Pulmonary artery endothelial cell (primary cell): ENCODE measurements at regions not wholly inside any gene's neighbourhood (a gene's known extent, or its start where the extent isn't known, plus 50 kb on each side); places are given as distances from the start of the nearest gene placed in this dataset.

Source experiments
- DNase-seq: peaks from one replicate; pipeline ENCODE4 v3.0.0-alpha.2; 2011; ENCODE audit warnings: low read depth, low spot score

GRCh38 chr12:105704787-105705186, 374.3 kb downstream of the C12orf75 start:
- no peak for DNase-seq

- no peak for DNase-seq
Measured at GRCh38 chr12:105705235-105705634, 374.7 kb downstream of the C12orf75 start.

- DNase-seq = peak; percentile 20
Measured at GRCh38 chr12:105705765-105706164, 375.3 kb downstream of the C12orf75 start.

GRCh38 chr12:105706321-105706972, 376.0 kb downstream of the C12orf75 start:
- no peak for DNase-seq

GRCh38 chr12:105706973-105707334, 376.5 kb downstream of the C12orf75 start:
- no peak for DNase-seq

GRCh38 chr12:105713606-105714305, 383.3 kb downstream of the C12orf75 start:
- no peak for DNase-seq

- DNase-seq = no peak
Measured at GRCh38 chr12:105716621-105717020, 386.1 kb downstream of the C12orf75 start.

- no peak for DNase-seq
Measured at GRCh38 chr12:105721051-105721825, 390.7 kb downstream of the C12orf75 start.

GRCh38 chr12:105721891-105722290, 391.4 kb downstream of the C12orf75 start:
- DNase-seq = no peak

GRCh38 chr12:105723066-105723465, 392.6 kb downstream of the C12orf75 start:
- no peak for DNase-seq

- no peak for DNase-seq
Measured at GRCh38 chr12:105723494-105723893, 393.0 kb downstream of the C12orf75 start.

GRCh38 chr12:105724641-105725040, 394.1 kb downstream of the C12orf75 start:
- DNase-seq = no peak

GRCh38 chr12:105725054-105725453, 394.6 kb downstream of the C12orf75 start:
- no peak for DNase-seq

- DNase-seq = no peak
Measured at GRCh38 chr12:105729181-105729771, 398.8 kb downstream of the C12orf75 start.

GRCh38 chr12:105729926-105730325, 399.4 kb downstream of the C12orf75 start:
- DNase-seq = no peak

GRCh38 chr12:105733579-105733978, 403.1 kb downstream of the C12orf75 start:
- DNase-seq = no peak

GRCh38 chr12:105736498-105736897, 402.3 kb downstream of the NUAK1 start:
- DNase-seq = no peak

- peak; percentile 95 for DNase-seq
Measured at GRCh38 chr12:105738051-105738450, 400.7 kb downstream of the NUAK1 start.

GRCh38 chr12:105740369-105740768, 398.4 kb downstream of the NUAK1 start:
- DNase-seq = no peak

GRCh38 chr12:105740970-105741725, 397.6 kb downstream of the NUAK1 start:
- peak; percentile 19 for DNase-seq
